MM.1S (cell line): ENCODE measurements at regions not wholly inside any gene's neighbourhood (a gene's known extent, or its start where the extent isn't known, plus 50 kb on each side); places are given as distances from the start of the nearest gene placed in this dataset.

ENCODE experiments used
- DNase-seq: peaks from one replicate; pipeline ENCODE4 v3.0.0-alpha.2; 2015
- H2AFZ ChIP-seq: fragments of 300-600 bp; sonication (generic); 2 replicates; pipeline ENCODE4 v1.6.0; 2016; ENCODE audit warnings: antibody characterized with exemption, low read length
- H3F3A ChIP-seq: fragments of 300-600 bp; sonication (generic); 2 replicates; pipeline ENCODE4 v1.6.1; 2016; ENCODE audit warnings: mild to moderate bottlenecking, antibody characterized with exemption, low read length, moderate library complexity, mixed read lengths; ENCODE audit not compliant: insufficient read depth
- H3K27ac ChIP-seq: fragments of 300-600 bp; sonication (generic); 2 replicates; pipeline ENCODE4 v1.5.1; 2016; ENCODE audit warnings: mild to moderate bottlenecking, low read length
- H3K27me3 ChIP-seq: fragments of 300-600 bp; sonication (generic); replicated peaks from 2 replicates; pipeline ENCODE4 v1.6.0; 2016; ENCODE audit warnings: low read length; ENCODE audit not compliant: insufficient read depth
- H3K36me3 ChIP-seq: fragments of 300-600 bp; sonication (generic); replicated peaks from 2 replicates; pipeline ENCODE4 v1.6.1; 2016; ENCODE audit warnings: mild to moderate bottlenecking, low read length, mixed read lengths; ENCODE audit not compliant: insufficient read depth
- H3K4me1 ChIP-seq: fragments of 300-600 bp; sonication (generic); 2 replicates; pipeline ENCODE4 v1.6.1; 2016; ENCODE audit warnings: low read length, mixed read lengths
- H3K4me2 ChIP-seq: fragments of 300-600 bp; sonication (generic); 2 replicates; pipeline ENCODE4 v1.6.0; 2016; ENCODE audit warnings: low read depth, low read length
- H3K4me3 ChIP-seq: fragments of 300-600 bp; sonication (generic); 2 replicates; pipeline ENCODE4 v1.5.1; 2016; ENCODE audit warnings: low read length, mixed read lengths
- H3K79me2 ChIP-seq: fragments of 300-600 bp; sonication (generic); 2 replicates; pipeline ENCODE4 v1.6.1; 2016; ENCODE audit warnings: mixed run types, low read length, mixed read lengths
- H3K9ac ChIP-seq: fragments of 300-600 bp; sonication (generic); 2 replicates; pipeline ENCODE4 v1.6.1; 2016; ENCODE audit warnings: low read length, mixed read lengths
- H3K9me2 ChIP-seq: fragments of 300-600 bp; sonication (generic); replicated peaks from 2 replicates; pipeline ENCODE4 v1.6.1; 2016; ENCODE audit warnings: mild to moderate bottlenecking, low read length, mixed read lengths; ENCODE audit not compliant: insufficient read depth
- H3K9me3 ChIP-seq: fragments of 300-600 bp; sonication (generic); replicated peaks from 2 replicates; pipeline ENCODE4 v1.6.1; 2016; ENCODE audit warnings: mild to moderate bottlenecking, low read length, mixed read lengths; ENCODE audit not compliant: insufficient read depth
- H4K20me1 ChIP-seq: fragments of 300-600 bp; sonication (generic); 2 replicates; pipeline ENCODE4 v1.6.1; 2016; ENCODE audit warnings: mild to moderate bottlenecking, low read length, moderate library complexity, mixed read lengths; ENCODE audit not compliant: insufficient read depth
- EZH2 ChIP-seq: fragments of 300-600 bp; sonication (generic); optimal IDR thresholded peaks from 2 replicates; pipeline ENCODE3; 2017; ENCODE audit warnings: low read depth, mild to moderate bottlenecking, antibody characterized with exemption, low read length, mixed read lengths
- EZH2phosphoT487 ChIP-seq: fragments of 300-600 bp; sonication (generic); IDR thresholded peaks from 2 replicates; pipeline ENCODE4 v1.6.1; 2018; ENCODE audit warnings: antibody characterized with exemption, low read length
- TF ChIP-seq, protein P1 (sequence below): fragments of 300-600 bp; sonication (generic); IDR thresholded peaks from 2 replicates; pipeline ENCODE4 v1.5.1; 2016; ENCODE audit warnings: antibody characterized with exemption, low read length, mixed read lengths

DNA sequence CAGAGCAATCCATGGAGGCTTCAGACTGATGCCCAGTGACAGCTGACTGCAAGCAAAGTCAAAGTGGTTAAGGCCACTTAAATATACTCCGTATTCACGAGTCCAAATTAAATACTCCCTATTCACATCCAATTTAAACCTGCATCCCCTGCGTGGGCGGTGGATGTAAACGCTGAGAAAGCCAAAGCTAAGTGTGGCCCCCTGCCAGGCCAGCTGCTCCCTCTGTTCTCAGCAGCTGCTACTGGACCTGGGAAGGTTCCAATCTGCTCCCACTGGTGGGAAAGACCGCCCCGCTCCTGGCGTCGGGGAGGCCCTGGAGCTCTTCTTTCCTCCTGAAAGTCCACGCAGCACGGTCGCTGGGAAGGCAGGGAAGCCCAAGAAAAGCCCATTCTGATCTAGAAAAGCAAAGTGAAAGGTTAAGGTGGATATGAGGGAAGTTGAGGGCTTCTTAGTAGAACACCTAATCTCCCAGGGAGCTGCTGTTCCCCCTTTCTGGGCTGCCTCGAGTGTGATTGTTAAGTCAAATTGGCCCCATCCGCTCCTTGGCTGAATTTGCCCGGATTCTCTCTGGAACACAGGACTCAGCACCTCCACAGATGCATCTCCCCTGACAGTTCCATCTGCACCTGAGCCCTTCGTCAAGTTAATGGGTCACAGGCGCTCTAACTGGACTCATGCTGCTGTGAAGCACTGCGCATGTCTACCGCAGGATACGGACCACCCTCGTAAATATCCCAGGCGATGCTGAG is 205.5 kb downstream of the USP12 start:
- Histone ChIP-seq H3K9ac (no peak overlapping the region), H2AFZ (no peak overlapping the region), H3K27me3 (no peaks in the 10 kb centered on the region), H3K9me2 (no peaks in the 10 kb centered on the region), H3K4me2 (no peak overlapping the region), H3K4me1 (no peaks in the 10 kb centered on the region), H3K27ac (no peak overlapping the region), H3K79me2 (no peaks in the 10 kb centered on the region), H3K36me3 (no peaks in the 10 kb centered on the region), H4K20me1 (no peaks in the 10 kb centered on the region), H3F3A (no peaks in the 10 kb centered on the region), H3K9me3 (no peaks in the 10 kb centered on the region), H3K4me3 (no peak overlapping the region)
- DNase-seq = no peak
- no peak for TF ChIP-seq EZH2phosphoT487
- TF ChIP-seq, protein P1, sequence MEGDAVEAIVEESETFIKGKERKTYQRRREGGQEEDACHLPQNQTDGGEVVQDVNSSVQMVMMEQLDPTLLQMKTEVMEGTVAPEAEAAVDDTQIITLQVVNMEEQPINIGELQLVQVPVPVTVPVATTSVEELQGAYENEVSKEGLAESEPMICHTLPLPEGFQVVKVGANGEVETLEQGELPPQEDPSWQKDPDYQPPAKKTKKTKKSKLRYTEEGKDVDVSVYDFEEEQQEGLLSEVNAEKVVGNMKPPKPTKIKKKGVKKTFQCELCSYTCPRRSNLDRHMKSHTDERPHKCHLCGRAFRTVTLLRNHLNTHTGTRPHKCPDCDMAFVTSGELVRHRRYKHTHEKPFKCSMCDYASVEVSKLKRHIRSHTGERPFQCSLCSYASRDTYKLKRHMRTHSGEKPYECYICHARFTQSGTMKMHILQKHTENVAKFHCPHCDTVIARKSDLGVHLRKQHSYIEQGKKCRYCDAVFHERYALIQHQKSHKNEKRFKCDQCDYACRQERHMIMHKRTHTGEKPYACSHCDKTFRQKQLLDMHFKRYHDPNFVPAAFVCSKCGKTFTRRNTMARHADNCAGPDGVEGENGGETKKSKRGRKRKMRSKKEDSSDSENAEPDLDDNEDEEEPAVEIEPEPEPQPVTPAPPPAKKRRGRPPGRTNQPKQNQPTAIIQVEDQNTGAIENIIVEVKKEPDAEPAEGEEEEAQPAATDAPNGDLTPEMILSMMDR = no peak
- no peak for TF ChIP-seq EZH2

DNA sequence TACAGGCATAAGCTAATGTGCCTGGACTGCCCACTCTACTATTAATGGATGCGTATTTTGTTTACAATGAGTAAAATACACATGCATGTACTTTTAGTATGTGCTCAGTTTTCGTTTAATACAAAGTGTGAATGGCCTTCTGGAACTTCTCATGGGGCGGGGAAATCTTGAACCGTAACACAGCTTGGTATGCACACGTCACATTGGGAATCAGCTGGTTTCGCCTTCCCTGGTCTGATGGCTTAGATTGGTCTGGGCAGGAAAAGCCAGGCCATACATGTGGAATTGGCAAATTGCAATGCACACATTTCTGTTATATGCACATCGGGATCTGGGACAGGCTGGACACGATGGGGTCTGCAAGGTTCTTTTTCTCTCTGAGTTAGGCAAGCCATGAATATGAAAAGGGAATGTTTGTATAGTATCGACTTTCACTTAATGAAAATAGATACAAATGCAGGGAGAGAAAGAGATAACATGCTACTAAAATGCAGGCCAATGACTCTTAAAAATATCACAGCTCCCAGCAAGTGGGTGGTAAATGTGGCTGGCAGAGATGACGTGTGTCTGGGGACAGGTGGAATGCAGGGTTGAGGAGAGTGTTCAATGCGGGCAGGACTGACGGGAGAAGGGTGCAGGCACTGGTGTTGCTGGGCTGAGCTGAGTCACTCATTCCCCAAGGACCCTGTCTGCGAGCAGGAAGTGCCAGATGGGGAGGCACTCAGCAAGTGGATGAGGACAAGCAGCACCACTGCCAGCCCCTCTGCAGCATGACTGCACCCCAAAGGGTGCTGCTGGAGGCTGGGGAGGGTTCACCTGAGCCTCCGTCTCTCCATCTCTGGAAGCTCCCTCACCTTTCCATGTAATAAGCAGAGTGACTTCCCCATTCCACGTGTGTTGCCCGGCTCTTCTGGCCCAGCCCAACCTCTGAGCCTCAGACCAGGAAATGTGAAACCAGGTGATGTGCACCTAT is 204.0 kb upstream of the GPR12 start:
- no peak overlapping the region for H3K4me3 ChIP-seq
- DNase-seq = no peak
- no peak overlapping the region for H3K27ac ChIP-seq

GRCh38 chr13:26962671-26963070 is 202.1 kb upstream of the GPR12 start:
- Histone ChIP-seq H3K4me2 (no peak overlapping the region), H3F3A (no peaks in the 10 kb centered on the region), H3K27ac (no peak overlapping the region), H3K9me3 (no peaks in the 10 kb centered on the region), H3K4me3 (no peak overlapping the region), H3K9me2 (no peaks in the 10 kb centered on the region), H3K9ac (no peak overlapping the region), H3K4me1 (no peaks in the 10 kb centered on the region), H3K79me2 (no peaks in the 10 kb centered on the region), H4K20me1 (no peaks in the 10 kb centered on the region), H3K36me3 (no peaks in the 10 kb centered on the region), H2AFZ (no peak overlapping the region), H3K27me3 (no peaks in the 10 kb centered on the region)
- TF ChIP-seq, protein P1 = no peak
- TF ChIP-seq EZH2phosphoT487 (no peak), EZH2 (no peak)
- DNase-seq = no peak

More for the DNA sequence above, 204.0 kb upstream of the GPR12 start:
- H2AFZ ChIP-seq = no peak overlapping the region
- no peaks in the 10 kb centered on the region for H3F3A ChIP-seq
- H3K36me3 ChIP-seq = no peaks in the 10 kb centered on the region
- H3K9me3 ChIP-seq = no peaks in the 10 kb centered on the region
- H3K79me2 ChIP-seq = no peaks in the 10 kb centered on the region
- no peaks in the 10 kb centered on the region for H4K20me1 ChIP-seq
- H3K9ac ChIP-seq = no peak overlapping the region
- H3K9me2 ChIP-seq = no peaks in the 10 kb centered on the region
- H3K4me2 ChIP-seq = no peak overlapping the region
- H3K27me3 ChIP-seq = no peaks in the 10 kb centered on the region
- TF ChIP-seq, protein P1 = no peak
- no peak for TF ChIP-seq EZH2phosphoT487
- no peak for TF ChIP-seq EZH2
- H3K4me1 ChIP-seq = no peaks in the 10 kb centered on the region
